RWPE1 (cell line): ENCODE measurements at regions not wholly inside any gene's neighbourhood (a gene's known extent, or its start where the extent isn't known, plus 50 kb on each side); places are given as distances from the start of the nearest gene placed in this dataset.

Experiments
- CTCF ChIA-PET: fragments of 350-600 bp; sonication (Branson Sonifier 250); formaldehyde crosslinking; extraction: SDS; loops from one replicate; lab custom pipeline; 2021; lab: Yijun Ruan, JAX
- POLR2A ChIA-PET: fragments of 400-600 bp; formaldehyde crosslinking; extraction: SDS; loops from one replicate; lab custom pipeline; 2020; ENCODE audit warnings: antibody characterized with exemption; ENCODE audit not compliant: low non-redundant PET; lab: Yijun Ruan, JAX
- DNase-seq: peaks from one replicate; pipeline ENCODE4 v3.0.0; 2012; ENCODE audit warnings: low spot score
- H3K27ac ChIP-seq: fragments of 450-650 bp; 2 replicates; pipeline ENCODE4 v1.5.1; 2017
- CTCF ChIP-seq: fragments of 450-650 bp; conservative IDR thresholded peaks from 2 replicates; pipeline ENCODE4 v1.5.1; 2017; ENCODE audit warnings: low read depth, mild to moderate bottlenecking

DNA sequence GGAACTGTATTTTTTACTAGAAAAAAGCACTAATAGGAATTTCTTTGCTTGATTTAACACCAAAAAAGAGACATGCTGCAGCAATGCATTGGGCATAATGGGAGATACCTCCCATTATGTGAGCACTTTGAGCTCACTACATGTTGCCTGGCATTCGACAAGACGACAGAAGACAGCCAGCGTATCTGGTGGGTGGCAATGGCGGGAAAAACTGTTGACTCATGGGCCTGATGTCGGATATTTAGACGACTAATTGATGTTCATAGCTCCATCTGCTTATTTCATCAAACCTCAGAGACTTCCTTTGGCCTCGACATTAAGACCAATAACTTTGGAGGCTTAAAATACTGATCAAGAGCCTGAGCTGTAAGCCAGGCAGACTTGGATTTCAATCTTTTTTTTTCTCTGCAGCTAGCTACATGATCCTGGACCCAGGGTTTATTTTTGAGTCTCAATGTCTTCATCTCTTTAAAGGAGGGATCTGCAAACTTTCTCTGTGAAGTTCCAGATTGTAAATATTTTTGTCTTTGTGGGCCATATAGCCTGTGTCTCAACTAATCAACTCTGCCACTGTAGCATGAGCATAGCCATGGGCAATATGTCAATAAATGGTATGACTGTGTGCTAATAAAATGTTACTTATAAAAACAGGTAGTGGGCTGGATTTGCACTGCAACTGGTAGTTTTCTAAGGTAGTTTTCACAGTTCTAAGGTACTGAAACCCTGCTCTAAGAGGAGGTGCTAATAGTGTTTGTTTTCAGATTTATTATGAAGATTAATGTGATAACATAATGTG lies 375.1 kb downstream of the METTL15 start:
- H3K27ac ChIP-seq = no peak overlapping the region
- ChIA-PET POLR2A (no interaction called here), CTCF (interaction anchor here (0.6 kb wide), 1 partner anchor 880 kb away, joined by 4 read pairs; no protein-coding TSS in a partner anchor)
- no peak for DNase-seq
- no peak for TF ChIP-seq CTCF

- ChIA-PET POLR2A (no interaction called here), CTCF (interaction anchor here (0.6 kb wide), 1 partner anchor 879 kb away, joined by 4 read pairs; no protein-coding TSS in a partner anchor)
- DNase-seq = no peak
- H3K27ac ChIP-seq = no peak overlapping the region
- TF ChIP-seq CTCF = no peak
Observed at GRCh38 chr11:28482666-28483065, 374.5 kb downstream of the METTL15 start.

DNA sequence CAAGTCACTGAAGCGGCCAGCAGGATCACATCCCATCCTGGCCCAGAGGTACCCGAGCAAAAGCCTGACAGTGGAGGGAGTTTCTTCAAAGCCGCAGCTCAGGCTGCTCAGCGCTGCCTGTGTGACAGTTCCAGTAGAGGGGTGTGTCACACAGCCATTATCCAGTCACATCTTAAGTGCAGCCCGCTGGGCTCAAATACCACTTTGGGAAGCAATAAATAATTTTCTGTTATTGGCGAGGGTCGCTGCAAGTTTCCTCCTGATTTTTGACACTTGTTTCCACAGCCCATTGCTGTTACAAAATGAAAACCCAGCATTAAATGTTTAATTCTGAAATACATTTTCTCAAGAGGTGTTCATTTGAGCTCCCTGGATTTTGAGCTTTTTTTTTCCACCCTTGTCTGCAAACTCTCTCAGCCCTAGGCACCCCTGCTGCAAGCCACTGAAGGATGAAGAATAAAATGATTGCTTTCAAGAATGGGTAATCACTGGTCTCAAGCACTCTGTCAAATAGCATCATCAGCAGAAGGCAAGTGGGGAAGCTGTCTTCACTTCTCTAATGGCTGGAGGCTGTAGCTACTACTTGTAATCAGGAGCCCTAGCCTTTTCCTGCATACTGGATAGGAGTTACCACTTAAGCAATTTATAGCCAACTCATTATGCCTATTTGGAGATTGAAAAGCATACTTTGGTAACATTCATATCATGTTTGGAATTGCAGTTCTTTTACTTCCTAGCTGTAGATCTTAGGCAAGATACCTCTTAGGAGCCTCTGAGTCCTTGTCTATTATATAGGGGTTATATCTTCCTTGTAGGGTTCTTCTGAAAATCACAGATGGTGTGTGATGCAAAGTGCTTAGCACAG lies 373.7 kb downstream of the METTL15 start:
- H3K27ac ChIP-seq = no peak overlapping the region
- TF ChIP-seq CTCF = no peak
- CTCF ChIA-PET = no interaction called here
- POLR2A ChIA-PET = no interaction called here
- no peak for DNase-seq

DNA sequence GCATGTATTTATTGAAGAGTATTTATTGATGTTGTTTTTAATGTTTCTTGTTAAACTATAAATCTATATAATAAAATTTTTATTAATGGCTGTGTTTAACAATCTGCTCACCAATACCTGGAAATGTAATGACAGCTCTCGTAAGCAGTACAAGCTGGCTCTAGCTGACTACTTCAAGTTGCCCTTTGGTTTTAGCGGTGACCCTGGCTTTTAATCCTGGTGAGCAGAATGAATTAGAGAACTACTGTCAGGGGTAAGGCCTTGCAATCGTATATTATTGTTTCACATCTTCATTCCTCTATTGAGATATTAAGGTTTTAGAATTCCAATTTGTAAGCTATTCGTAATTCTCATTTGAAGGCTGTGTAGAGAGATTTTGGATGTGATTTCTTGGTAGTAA lies 372.2 kb downstream of the METTL15 start:
- TF ChIP-seq CTCF = no peak
- ChIA-PET POLR2A (no interaction called here), CTCF (interaction anchor here (0.5 kb wide), 1 partner anchor 867 kb away, joined by 6 read pairs; no protein-coding TSS in a partner anchor)
- no peak overlapping the region for H3K27ac ChIP-seq
- no peak for DNase-seq

DNA sequence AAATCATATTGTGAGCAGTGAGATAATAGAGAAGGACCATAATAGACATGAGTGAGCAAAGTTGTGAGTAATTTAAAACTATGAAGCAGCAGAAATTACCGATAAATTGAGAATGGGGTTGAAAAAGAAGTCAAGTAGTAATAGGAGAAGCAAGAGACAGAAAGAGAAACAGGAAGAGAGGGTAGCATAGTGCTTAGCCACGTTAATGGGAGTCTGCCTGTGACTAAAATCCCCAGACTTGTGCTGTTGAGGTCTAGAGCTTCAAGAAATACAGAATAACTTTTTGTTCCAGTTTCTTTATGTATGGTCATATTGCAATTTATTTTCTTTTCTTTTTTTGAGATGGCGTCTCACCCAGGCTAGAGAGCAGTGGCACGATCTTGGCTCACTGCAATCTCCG lies 368.7 kb downstream of the METTL15 start:
- DNase-seq = no peak
- ChIA-PET CTCF (no interaction called here), POLR2A (no interaction called here)
- no peak for TF ChIP-seq CTCF
- no peak overlapping the region for H3K27ac ChIP-seq

DNA sequence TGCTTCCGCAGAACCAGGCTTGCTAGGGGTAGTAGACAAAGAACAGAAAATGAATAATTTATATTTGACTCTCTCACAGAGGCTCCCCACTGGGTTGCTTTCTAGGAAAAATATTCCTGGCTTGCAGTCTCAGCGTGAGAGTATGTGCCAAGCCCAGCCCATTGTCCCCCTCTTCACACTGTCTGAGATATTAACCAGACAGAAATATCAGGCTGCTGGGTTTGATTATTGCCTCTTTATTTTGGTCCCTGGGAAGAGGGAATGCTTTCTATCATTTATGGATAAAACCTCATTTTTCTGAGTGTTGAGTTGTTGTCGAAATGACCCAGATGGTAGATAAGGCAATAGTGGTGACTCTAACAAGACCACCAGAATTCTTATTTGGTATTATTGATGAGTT lies 367.9 kb downstream of the METTL15 start:
- no peak for DNase-seq
- ChIA-PET CTCF (no interaction called here), POLR2A (no interaction called here)
- no peak for TF ChIP-seq CTCF
- no peak overlapping the region for H3K27ac ChIP-seq
